Adrenal gland (tissue), 9 donors: ENCODE measurements at regions not wholly inside any gene's neighbourhood (a gene's known extent, or its start where the extent isn't known, plus 50 kb on each side); places are given as distances from the start of the nearest gene placed in this dataset.

Experiments used
- DNase-seq, 7 donors: peaks; one replicate each; pipeline ENCODE4 v3.0.0-alpha.2; 2019 to 2020
- H3K27ac ChIP-seq, 5 donors: fragments of 200-600 bp; sonication (generic) in 4 of 5; 1 replicate in 3 of 5; 2 replicates in 2 of 5; pipeline versions ENCODE4 v1.5.1 to v1.8.0; 2016 to 2020; ENCODE audit warnings: mild to moderate bottlenecking in 1 of 5
- H3K27me3 ChIP-seq: fragments of 200-600 bp; 2 replicates; pipeline ENCODE4 v1.8.0; 2021
- H3K36me3 ChIP-seq, 2 donors: fragments of 200-600 bp; replicated peaks in 1 of 2; 1 replicate in 1 of 2; 2 replicates in 1 of 2; pipeline versions ENCODE4 v1.5.1 to v1.8.0; 2018 to 2022
- H3K4me1 ChIP-seq, 2 donors: fragments of 200-600 bp; replicated peaks in 1 of 2; 1 replicate in 1 of 2; 2 replicates in 1 of 2; pipeline versions ENCODE4 v1.5.1 to v1.8.0; 2018 to 2021
- H3K4me3 ChIP-seq, 4 donors: fragments of 200-600 bp; sonication (generic) in 3 of 4; one replicate each; pipeline ENCODE4 v1.5.1; 2016 to 2018
- H3K9me3 ChIP-seq, 3 donors: fragments of 200-600 bp; sonication (generic) in 1 of 3; replicated peaks in 1 of 3; 1 replicate in 2 of 3; 2 replicates in 1 of 3; pipeline versions ENCODE4 v1.5.1 to v1.8.0; 2016 to 2021
- POLR2A ChIP-seq, 2 donors: fragments of 450-650 bp; IDR thresholded peaks; one replicate each; pipeline ENCODE4 v1.6.1; 2017; ENCODE audit warnings: antibody characterized with exemption in 2 of 2, mild to moderate bottlenecking in 2 of 2, moderate library complexity in 1 of 2
- WGBS, 4 donors: extraction: QIAGEN DNeasy Blood & Tissue Kit in 2 of 4; methylation state at CpG; one replicate each; pipeline versions ENCODE4 v1.1.5 to v1.1.7; 2013 to 2017; 5-methylcytosine and 5-hydroxymethylcytosine counted together
- intact Hi-C, 2 donors: fragments of 100-400 bp; cut with DNase I; formaldehyde crosslinking; loops; one replicate each; pipeline versions ENCODE4 v1.14.1 to v1.15.0; 2022 to 2023
- TF ChIP-seq, protein P1 (sequence below), 6 experiments: fragments of 450-650 bp in 4 of 6; fragments of 200-600 bp in 2 of 6; sonication (generic) in 1 of 6; IDR thresholded peaks; 1 replicate in 5 of 6; 2 replicates in 1 of 6; pipeline versions ENCODE4 v1.5.1 to v1.8.0; 2016 to 2021; ENCODE audit warnings: antibody characterized with exemption in 6 of 6, mild to moderate bottlenecking in 2 of 6, moderate library complexity in 1 of 6
- donor health status: healthy with polysubstance abuse.
- donor health status: Bipolar disorder and iron deficiency.
- donor health status: DM: yes; HTN: yes; CAD: no.
- donor health status: DM: no; HTN: no; CAD: no.
- donor health status: DM: no; HTN: no; CAD: no.

DNA sequence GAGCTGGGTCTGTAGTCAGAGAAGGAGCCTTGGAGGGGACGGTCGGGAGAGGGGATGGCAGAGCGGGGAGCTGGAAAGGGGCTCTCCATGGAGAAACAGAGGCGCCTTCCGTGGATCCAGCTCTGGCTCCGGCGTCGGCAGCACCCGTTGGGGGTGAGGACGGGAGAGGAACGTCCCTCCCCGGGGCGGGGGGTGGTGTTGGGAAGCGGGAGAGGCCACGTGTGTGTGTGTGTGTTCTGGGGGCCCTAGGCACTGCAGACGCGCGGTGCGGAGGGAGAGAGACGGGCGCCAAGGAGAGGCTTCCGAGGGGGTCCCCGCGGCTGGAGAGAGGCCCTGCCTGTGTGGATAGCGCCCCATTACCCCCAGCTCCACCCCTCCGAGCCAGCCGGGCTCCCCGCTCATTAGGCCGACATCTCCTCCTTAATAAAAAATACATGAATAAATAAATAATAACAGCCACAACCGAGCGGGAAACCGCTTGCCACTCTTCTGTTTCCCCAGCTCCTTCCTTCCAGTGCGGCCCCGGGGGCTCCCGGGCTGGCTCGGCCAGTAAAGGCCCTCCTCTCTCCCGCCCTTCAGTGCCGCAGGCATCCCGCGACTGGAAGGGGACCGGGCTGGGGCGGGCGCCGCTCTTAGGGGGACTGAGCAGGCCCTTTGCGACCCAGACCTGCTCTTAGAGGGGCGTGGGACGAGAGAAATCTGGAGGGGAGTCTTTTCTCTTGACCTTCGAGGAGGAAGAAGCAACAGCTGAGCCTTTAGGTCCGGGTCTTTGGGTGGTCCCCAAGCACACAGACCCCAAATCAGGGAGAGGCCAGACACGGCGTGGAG, 71.3 kb upstream of the ARAP3 start:
- no peaks in the 10 kb centered on the region for H3K36me3 ChIP-seq
- peaks cover 21% of the 10 kb centered on the region for H3K27me3 ChIP-seq
- no peak overlapping the region for H3K27ac ChIP-seq
- 13 to 21% (median 13%) methylated on average over 39 to 51 of the region's 51 CpGs for WGBS, 4 donors
- intact Hi-C loops = no loop called here
- H3K9me3 ChIP-seq = no peaks in the 10 kb centered on the region
- H3K4me1 ChIP-seq = no peaks in the 10 kb centered on the region
- TF ChIP-seq, protein P1, sequence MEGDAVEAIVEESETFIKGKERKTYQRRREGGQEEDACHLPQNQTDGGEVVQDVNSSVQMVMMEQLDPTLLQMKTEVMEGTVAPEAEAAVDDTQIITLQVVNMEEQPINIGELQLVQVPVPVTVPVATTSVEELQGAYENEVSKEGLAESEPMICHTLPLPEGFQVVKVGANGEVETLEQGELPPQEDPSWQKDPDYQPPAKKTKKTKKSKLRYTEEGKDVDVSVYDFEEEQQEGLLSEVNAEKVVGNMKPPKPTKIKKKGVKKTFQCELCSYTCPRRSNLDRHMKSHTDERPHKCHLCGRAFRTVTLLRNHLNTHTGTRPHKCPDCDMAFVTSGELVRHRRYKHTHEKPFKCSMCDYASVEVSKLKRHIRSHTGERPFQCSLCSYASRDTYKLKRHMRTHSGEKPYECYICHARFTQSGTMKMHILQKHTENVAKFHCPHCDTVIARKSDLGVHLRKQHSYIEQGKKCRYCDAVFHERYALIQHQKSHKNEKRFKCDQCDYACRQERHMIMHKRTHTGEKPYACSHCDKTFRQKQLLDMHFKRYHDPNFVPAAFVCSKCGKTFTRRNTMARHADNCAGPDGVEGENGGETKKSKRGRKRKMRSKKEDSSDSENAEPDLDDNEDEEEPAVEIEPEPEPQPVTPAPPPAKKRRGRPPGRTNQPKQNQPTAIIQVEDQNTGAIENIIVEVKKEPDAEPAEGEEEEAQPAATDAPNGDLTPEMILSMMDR (IDR thresholded peaks at IDR 0.05) = no peak
- no peak for TF ChIP-seq POLR2A (IDR thresholded peaks at IDR 0.05)
- DNase-seq = no peak
- H3K4me3 ChIP-seq = no peak overlapping the region

DNA sequence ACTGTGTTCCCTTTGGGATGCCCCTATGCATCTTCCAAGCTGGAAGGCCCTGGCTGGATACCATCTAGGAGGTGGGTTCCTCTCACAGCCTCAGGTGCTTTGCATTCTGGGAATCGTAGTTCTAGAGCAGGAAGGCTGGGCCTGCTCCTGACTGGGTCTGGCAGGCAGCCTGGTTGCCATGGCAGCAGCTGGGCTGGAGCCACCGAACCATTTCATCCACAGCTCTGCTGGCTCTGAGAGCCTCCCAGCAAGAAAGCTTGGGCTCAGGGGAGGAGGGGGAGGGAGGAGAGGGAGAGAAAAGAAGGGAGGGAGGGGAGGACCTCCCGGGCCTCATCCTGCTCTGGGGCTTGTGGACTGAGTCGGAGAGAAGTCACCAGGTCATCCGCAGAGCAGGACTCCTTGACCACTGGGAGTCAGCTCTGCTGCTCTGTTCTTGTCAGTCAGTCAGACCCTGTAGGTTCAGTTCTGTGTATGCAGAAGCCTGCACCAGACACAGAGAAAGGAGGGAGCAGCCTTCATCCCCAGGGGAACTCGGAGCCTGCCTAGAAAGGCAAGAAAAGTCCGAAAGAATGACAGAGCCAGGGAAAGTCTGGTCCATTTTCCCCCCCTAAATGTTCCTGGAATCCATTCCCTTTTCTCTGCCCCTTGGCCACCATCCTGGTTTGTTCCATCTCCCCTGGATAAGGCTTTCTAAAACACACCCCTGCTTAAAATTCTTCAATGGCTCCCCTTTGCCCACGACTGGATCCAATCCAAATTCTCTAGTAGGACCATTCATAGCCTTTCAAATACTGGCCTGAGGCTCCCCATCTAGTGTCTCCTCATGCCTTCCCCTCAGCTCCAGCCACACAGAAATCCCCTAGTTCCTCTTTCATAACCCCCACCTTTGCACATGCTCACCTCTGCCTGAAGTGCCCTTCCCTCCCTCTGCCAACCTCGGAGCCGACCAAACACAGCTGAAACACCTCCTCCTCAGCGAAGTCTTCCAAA, 65.4 kb upstream of the ARAP3 start:
- no peaks in the 10 kb centered on the region for H3K9me3 ChIP-seq
- peak; percentile 64 to 96 (median 79) for DNase-seq
- no peak overlapping the region for H3K4me3 ChIP-seq
- H3K4me1 ChIP-seq = no peaks in the 10 kb centered on the region
- H3K36me3 ChIP-seq = no peaks in the 10 kb centered on the region
- H3K27ac ChIP-seq = peak overlapping the region in 1 of 5 donors; percentile 38
- H3K27me3 ChIP-seq = peaks cover under 1% of the 10 kb centered on the region
- intact Hi-C loops = no loop called here
- WGBS, 4 donors = 27 to 32% (median 28%) methylated on average over 10 to 11 of the region's 11 CpGs
- no peak for TF ChIP-seq POLR2A (IDR thresholded peaks at IDR 0.05)
- TF ChIP-seq, protein P1 (IDR thresholded peaks at IDR 0.05) = no peak

DNA sequence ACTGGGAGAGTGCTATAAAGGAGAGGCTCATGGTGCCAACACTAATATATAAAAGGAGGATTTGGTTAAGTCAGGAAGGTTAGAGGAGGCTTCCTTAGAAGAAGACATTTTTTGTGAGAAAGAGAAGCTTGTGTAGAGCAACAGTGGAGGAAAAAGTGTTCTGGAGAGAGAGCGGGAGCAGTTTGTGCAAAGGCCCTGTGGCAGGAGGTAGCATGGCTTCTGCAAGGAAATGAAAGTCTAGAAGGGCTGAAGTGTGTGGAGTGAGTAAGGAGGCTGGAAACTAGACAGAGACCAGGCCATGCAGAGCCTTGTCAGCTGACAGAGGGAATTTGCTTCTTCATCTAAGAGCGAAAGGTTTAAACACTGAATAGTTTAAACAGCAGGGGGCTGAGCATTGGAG, 64.4 kb upstream of the ARAP3 start:
- H3K4me1 ChIP-seq = no peaks in the 10 kb centered on the region
- TF ChIP-seq, protein P1 (IDR thresholded peaks at IDR 0.05) = no peak
- TF ChIP-seq POLR2A (IDR thresholded peaks at IDR 0.05) = no peak
- no peak for DNase-seq
- no peak overlapping the region for H3K27ac ChIP-seq
- H3K36me3 ChIP-seq = no peaks in the 10 kb centered on the region
- H3K9me3 ChIP-seq = no peaks in the 10 kb centered on the region
- no peaks in the 10 kb centered on the region for H3K27me3 ChIP-seq
- 91 to 100% (median 95%) methylated on average over 2 of the region's 2 CpGs for WGBS, 4 donors
- intact Hi-C loops = no loop called here
- no peak overlapping the region for H3K4me3 ChIP-seq

DNA sequence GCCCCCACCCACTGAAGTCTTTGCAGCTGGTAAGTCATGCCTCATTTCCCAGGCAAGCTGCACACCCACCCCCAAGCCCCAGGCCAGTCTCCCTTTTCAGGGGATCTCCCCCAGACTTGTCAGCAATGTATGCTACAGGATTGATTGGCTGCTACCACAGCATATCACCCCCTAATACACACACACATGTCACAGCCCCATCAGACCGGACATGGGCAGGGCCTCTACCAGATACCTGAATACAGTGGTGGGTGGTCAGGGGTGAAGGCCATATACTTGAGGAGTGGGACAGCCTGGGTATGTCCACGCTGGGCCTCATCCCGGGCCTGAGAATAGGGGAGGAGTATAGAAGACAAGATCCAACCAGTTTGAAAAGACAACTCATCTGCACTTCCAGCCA, 63.4 kb upstream of the ARAP3 start:
- TF ChIP-seq, protein P1 (IDR thresholded peaks at IDR 0.05) = no peak
- TF ChIP-seq POLR2A (IDR thresholded peaks at IDR 0.05) = no peak

More for the DNA sequence above, 63.4 kb upstream of the ARAP3 start:
- Histone ChIP-seq H3K4me1 (no peaks in the 10 kb centered on the region), H3K27me3 (no peaks in the 10 kb centered on the region), H3K9me3 (no peaks in the 10 kb centered on the region), H3K36me3 (no peaks in the 10 kb centered on the region), H3K4me3 (no peak overlapping the region), H3K27ac (no peak overlapping the region)
- no peak for DNase-seq
- WGBS, 4 donors = 50 to 87% (median 72%) methylated on average over 3 of the region's 3 CpGs
- intact Hi-C loops = no loop called here
